ENCODE measurements at regions not wholly inside any gene's neighbourhood (a gene's known extent, or its start where the extent isn't known, plus 50 kb on each side); places are given as distances from the start of the nearest gene placed in this dataset.

DNA sequence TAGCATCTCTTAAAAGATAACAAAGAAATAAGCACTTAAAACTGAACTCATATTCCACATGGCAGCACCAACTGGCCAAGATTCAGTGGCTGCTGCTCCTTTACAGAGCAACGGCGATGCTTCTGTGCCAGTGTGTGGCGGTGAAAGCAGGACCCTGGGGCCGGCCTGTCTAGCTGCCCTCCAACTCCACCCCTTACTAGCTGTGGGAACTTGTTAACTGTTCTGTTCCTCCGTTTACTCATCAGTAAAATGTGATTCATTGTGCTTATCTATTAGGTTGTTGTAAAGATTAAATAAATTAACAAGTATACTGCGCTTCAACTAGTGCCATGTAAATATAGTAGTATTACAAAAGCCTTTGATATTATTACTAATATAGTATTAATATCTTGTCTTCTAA, 133.2 kb downstream of the GDAP2 start:
- Histone ChIP-seq H3K27ac (no peak overlapping the region), H3K4me1 (peaks cover 0 to 8% (median 0%) of the 10 kb centered on the region in 3 donors), H3K4me3 (no peak overlapping the region), H3K27me3 (no peaks in the 10 kb centered on the region), H3K9me3 (no peaks in the 10 kb centered on the region), H3K36me3 (no peaks in the 10 kb centered on the region)
- TF ChIP-seq POLR2AphosphoS5 (IDR thresholded peaks at IDR 0.05): no peak
- TF ChIP-seq POLR2A (IDR thresholded peaks at IDR 0.05): no peak
- TF ChIP-seq EP300 (IDR thresholded peaks at IDR 0.05): no peak
- TF ChIP-seq, protein P1, sequence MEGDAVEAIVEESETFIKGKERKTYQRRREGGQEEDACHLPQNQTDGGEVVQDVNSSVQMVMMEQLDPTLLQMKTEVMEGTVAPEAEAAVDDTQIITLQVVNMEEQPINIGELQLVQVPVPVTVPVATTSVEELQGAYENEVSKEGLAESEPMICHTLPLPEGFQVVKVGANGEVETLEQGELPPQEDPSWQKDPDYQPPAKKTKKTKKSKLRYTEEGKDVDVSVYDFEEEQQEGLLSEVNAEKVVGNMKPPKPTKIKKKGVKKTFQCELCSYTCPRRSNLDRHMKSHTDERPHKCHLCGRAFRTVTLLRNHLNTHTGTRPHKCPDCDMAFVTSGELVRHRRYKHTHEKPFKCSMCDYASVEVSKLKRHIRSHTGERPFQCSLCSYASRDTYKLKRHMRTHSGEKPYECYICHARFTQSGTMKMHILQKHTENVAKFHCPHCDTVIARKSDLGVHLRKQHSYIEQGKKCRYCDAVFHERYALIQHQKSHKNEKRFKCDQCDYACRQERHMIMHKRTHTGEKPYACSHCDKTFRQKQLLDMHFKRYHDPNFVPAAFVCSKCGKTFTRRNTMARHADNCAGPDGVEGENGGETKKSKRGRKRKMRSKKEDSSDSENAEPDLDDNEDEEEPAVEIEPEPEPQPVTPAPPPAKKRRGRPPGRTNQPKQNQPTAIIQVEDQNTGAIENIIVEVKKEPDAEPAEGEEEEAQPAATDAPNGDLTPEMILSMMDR (IDR thresholded peaks at IDR 0.05): no peak
- no peak for ATAC-seq
- WGBS, 2 donors (ENCODE audit: low coverage in 1 of 2): 88 to 96% methylated on average over 3 to 6 of the region's 6 CpGs

DNA sequence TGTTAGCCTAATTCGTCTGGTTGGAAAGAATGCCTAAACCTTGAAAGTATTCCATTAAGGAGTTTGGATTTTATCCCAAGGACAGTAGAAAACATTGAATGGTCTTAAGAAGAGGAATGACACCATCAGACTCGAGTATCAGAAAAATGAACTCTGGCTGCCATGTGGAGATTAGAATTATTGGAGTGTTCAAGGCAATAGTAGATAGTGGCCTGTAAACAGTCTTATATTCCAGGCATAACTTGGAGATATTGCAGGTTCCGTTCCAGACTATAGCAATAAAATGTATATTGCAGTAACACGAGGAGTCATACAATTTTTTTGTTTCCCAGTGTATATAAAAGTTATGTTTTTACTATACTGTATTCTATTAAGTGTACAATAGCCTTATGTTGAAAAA, 130.9 kb downstream of the GDAP2 start:
- Histone ChIP-seq H3K9me3 (no peaks in the 10 kb centered on the region), H3K4me1 (peaks cover 0 to 5% (median 0%) of the 10 kb centered on the region in 3 donors), H3K27me3 (no peaks in the 10 kb centered on the region), H3K4me3 (no peak overlapping the region), H3K36me3 (no peaks in the 10 kb centered on the region), H3K27ac (no peak overlapping the region)
- no peak for ATAC-seq
- TF ChIP-seq, protein P1 (IDR thresholded peaks at IDR 0.05): no peak
- TF ChIP-seq POLR2A (IDR thresholded peaks at IDR 0.05) (no peak), EP300 (IDR thresholded peaks at IDR 0.05) (no peak), POLR2AphosphoS5 (IDR thresholded peaks at IDR 0.05) (no peak)
- 56 to 84% methylated on average over 4 of the region's 4 CpGs for WGBS, 2 donors (ENCODE audit: low coverage in 1 of 2)

DNA sequence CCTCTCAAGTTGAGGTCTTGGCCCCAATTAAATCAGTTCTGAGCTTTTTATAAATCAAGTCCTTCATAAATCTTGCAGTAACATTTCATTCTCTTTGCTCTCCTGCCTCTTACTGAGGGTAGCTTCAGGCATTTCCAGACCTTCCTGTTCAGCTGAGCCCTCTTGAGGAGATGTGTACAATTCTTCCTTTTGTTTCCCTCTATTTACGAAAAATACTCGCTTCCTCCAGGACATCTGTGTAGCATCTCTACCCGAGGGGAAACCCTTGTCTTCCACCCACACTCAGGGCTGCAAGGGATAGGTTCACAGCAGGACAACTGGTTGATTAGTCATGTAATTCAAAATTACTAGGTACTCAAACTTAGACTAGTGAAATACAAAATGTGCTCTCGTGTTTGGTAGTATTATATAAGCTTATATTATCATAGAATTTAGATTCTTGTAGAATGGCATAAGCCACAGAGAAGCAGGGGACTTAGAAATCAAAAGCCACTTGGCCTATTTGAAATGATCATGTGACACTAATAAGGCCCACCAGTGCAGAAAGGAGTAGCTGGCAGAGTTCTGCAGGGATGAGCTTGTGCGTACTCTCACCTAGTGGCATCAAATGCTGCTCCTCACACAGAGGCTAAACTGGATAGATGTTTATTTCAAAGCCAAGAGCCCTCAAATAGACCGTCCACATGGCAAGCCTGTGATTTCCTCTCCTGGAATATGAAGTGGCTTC, 126.7 kb downstream of the GDAP2 start:
- 50 to 57% methylated on average over 2 to 6 of the region's 6 CpGs for WGBS, 2 donors (ENCODE audit: low coverage in 1 of 2)
- ATAC-seq: no peak
- TF ChIP-seq EP300 (IDR thresholded peaks at IDR 0.05) (no peak), POLR2AphosphoS5 (IDR thresholded peaks at IDR 0.05) (no peak), POLR2A (IDR thresholded peaks at IDR 0.05) (no peak)
- TF ChIP-seq, protein P1 (IDR thresholded peaks at IDR 0.05): no peak
- Histone ChIP-seq H3K27ac (no peak overlapping the region), H3K36me3 (no peaks in the 10 kb centered on the region), H3K4me1 (no peaks in the 10 kb centered on the region), H3K4me3 (no peak overlapping the region), H3K9me3 (no peaks in the 10 kb centered on the region), H3K27me3 (no peaks in the 10 kb centered on the region)

DNA sequence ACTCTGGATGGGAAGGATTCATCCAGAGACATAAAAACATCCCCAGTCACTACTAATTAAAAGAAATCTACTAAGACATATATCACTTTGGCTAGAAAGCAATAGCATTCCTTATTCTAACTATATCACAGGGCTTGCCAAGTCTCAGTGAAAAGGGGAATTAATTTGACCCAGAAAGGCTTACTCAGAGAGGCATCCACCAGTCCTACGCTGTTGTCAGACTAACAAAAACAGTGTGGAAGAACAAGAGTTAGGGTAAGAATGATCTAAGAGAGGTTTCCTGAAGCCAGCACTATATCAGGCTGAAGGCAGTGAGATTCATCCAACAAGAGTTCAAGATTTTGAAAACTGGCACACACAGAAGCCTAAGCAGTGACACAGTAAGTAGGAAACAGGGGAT, 126.1 kb downstream of the GDAP2 start:
- Histone ChIP-seq H3K27me3 (no peaks in the 10 kb centered on the region), H3K9me3 (no peaks in the 10 kb centered on the region), H3K36me3 (no peaks in the 10 kb centered on the region), H3K27ac (no peak overlapping the region), H3K4me1 (no peaks in the 10 kb centered on the region), H3K4me3 (no peak overlapping the region)
- 60% methylated on average over 1 of the region's 1 CpG; no CpG with 5 or more reads in 1 of the 2 donors for WGBS, 2 donors (ENCODE audit: low coverage in 1 of 2)
- no peak for TF ChIP-seq POLR2A (IDR thresholded peaks at IDR 0.05)
- TF ChIP-seq POLR2AphosphoS5 (IDR thresholded peaks at IDR 0.05): no peak
- TF ChIP-seq, protein P1 (IDR thresholded peaks at IDR 0.05): no peak
- TF ChIP-seq EP300 (IDR thresholded peaks at IDR 0.05): no peak
- no peak for ATAC-seq

DNA sequence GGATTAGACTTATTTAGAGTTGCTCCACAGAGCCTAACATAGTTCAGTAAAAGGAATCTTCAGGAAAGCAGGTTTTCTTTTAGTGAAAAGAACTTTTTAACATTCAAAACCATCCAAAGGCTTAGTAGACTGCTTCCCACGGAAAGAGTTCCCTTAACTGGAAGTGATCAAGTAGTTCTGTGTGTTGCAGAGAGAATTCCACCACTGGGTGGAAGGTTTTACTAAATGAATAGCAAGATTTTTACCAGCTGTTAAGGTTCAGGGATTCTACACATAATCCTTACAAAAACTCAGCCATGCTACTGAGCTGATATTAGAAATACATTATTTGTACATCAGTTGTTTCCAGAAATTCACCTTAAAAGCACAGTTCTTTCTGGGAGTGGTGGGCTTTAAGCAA, 119.7 kb downstream of the GDAP2 start:
- TF ChIP-seq, protein P1 (IDR thresholded peaks at IDR 0.05): peak in 2 of 4 experiments; percentile 22 to 24
- no peak for TF ChIP-seq EP300 (IDR thresholded peaks at IDR 0.05)
- TF ChIP-seq POLR2AphosphoS5 (IDR thresholded peaks at IDR 0.05): no peak
- TF ChIP-seq POLR2A (IDR thresholded peaks at IDR 0.05): no peak
- Histone ChIP-seq H3K4me3 (no peak overlapping the region), H3K27ac (peak overlapping the region in 2 of 4 donors; percentile 36 to 51), H3K36me3 (no peaks in the 10 kb centered on the region), H3K9me3 (no peaks in the 10 kb centered on the region), H3K27me3 (no peaks in the 10 kb centered on the region), H3K4me1 (peaks cover 0 to 37% (median 0%) of the 10 kb centered on the region in 3 donors)
- ATAC-seq: no peak
- 14 to 38% methylated on average over 1 of the region's 1 CpG for WGBS, 2 donors (ENCODE audit: low coverage in 1 of 2)

Measured in gastroesophageal sphincter (tissue), 4 donors.